ENCODE measurements at regions not wholly inside any gene's neighbourhood (a gene's known extent, or its start where the extent isn't known, plus 50 kb on each side); places are given as distances from the start of the nearest gene placed in this dataset.

DNA sequence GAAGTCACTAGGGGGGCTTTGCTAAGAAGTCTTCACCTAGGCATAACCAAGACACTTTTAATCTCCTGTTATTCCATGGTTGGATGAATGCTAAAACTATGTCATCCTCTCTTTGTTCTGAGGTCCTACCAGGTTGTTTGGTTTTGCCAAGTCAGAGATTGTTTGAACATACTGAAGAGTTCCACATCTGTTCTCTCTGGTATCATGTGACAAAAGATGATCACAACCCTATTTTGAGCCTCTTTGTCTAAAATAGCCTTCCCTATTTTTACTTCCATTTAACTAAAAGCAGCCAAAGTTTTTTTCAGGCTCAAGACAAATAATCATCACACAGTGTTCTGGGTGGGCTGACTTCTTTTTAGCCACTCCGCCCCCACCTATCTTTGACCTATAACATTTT, 218.4 kb upstream of the LMCD1 start:
- CTCF ChIA-PET: no interaction called here
- no peak for DNase-seq (ENCODE audit: low read depth, low spot score)
- intact Hi-C loops (cut with micrococcal nuclease; ENCODE audit: unreplicated experiment): no loop called here

DNA sequence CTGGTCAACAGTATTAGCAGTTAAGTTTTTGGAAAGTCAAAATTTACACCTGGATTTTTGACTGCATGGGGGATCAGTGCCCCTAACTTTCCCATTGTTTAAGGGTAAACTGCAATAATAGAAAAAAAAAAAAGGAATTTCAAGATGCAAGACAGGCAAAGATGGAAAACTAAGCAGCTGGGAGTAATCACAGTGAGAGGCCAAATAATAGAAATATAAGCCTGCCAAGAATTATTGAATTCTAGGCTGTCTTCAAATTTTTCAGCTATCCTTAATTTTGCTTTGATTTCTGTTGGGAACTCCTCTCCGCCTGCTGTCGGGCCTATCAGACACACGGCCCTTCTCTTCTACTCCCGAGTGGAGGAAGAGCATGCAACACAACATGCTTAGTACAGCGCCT, 215.5 kb upstream of the LMCD1 start:
- CTCF ChIA-PET: no interaction called here
- no TSS peak for BruUV-seq (replicated peaks)
- no peaks in the 10 kb centered on the region for H3K27me3 ChIP-seq (ENCODE audit: control insufficient read depth, insufficient read depth, low read length)
- no peaks in the 10 kb centered on the region for H3K9me3 ChIP-seq (ENCODE audit: control insufficient read depth, insufficient read depth, low read depth, low read length)
- no peak overlapping the region for H3K4me3 ChIP-seq (ENCODE audit: low read depth in 2 of 2, low read length in 2 of 2)
- ATAC-seq (no peak), DNase-seq (ENCODE audit: low read depth, low spot score) (no peak)
- intact Hi-C loops (cut with micrococcal nuclease; ENCODE audit: unreplicated experiment): no loop called here
- H3K27ac ChIP-seq (ENCODE audit: low read length): no peak overlapping the region
- in situ Hi-C loops (cut with HindIII; ENCODE audit: low pct_unique_long_range_greater_than_20kb, low sequenced_read_pairs): no loop called here
- TF ChIP-seq TCF7L2 (IDR thresholded peaks at IDR 0.05; ENCODE audit: low read depth, low read length) (no peak), POLR2AphosphoS5 (IDR thresholded peaks at IDR 0.05; ENCODE audit: low read depth, low read length) (no peak), SIN3A (IDR thresholded peaks at IDR 0.05; ENCODE audit: borderline replicate concordance, insufficient read depth, low read depth, low read length) (no peak)
- TF ChIP-seq, protein P1, sequence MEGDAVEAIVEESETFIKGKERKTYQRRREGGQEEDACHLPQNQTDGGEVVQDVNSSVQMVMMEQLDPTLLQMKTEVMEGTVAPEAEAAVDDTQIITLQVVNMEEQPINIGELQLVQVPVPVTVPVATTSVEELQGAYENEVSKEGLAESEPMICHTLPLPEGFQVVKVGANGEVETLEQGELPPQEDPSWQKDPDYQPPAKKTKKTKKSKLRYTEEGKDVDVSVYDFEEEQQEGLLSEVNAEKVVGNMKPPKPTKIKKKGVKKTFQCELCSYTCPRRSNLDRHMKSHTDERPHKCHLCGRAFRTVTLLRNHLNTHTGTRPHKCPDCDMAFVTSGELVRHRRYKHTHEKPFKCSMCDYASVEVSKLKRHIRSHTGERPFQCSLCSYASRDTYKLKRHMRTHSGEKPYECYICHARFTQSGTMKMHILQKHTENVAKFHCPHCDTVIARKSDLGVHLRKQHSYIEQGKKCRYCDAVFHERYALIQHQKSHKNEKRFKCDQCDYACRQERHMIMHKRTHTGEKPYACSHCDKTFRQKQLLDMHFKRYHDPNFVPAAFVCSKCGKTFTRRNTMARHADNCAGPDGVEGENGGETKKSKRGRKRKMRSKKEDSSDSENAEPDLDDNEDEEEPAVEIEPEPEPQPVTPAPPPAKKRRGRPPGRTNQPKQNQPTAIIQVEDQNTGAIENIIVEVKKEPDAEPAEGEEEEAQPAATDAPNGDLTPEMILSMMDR (IDR thresholded peaks at IDR 0.05): no peak
- TF ChIP-seq, protein P2, sequence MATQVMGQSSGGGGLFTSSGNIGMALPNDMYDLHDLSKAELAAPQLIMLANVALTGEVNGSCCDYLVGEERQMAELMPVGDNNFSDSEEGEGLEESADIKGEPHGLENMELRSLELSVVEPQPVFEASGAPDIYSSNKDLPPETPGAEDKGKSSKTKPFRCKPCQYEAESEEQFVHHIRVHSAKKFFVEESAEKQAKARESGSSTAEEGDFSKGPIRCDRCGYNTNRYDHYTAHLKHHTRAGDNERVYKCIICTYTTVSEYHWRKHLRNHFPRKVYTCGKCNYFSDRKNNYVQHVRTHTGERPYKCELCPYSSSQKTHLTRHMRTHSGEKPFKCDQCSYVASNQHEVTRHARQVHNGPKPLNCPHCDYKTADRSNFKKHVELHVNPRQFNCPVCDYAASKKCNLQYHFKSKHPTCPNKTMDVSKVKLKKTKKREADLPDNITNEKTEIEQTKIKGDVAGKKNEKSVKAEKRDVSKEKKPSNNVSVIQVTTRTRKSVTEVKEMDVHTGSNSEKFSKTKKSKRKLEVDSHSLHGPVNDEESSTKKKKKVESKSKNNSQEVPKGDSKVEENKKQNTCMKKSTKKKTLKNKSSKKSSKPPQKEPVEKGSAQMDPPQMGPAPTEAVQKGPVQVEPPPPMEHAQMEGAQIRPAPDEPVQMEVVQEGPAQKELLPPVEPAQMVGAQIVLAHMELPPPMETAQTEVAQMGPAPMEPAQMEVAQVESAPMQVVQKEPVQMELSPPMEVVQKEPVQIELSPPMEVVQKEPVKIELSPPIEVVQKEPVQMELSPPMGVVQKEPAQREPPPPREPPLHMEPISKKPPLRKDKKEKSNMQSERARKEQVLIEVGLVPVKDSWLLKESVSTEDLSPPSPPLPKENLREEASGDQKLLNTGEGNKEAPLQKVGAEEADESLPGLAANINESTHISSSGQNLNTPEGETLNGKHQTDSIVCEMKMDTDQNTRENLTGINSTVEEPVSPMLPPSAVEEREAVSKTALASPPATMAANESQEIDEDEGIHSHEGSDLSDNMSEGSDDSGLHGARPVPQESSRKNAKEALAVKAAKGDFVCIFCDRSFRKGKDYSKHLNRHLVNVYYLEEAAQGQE (IDR thresholded peaks at IDR 0.05; ENCODE audit: insufficient read depth in 1 of 2, low read depth in 2 of 2, low read length in 1 of 2): no peak
- POLR2A ChIA-PET: no interaction called here
- no peaks in the 10 kb centered on the region for H3K4me1 ChIP-seq (ENCODE audit: control insufficient read depth, insufficient read depth, low read length)
- H3K36me3 ChIP-seq (ENCODE audit: control insufficient read depth, insufficient read depth, low read length): no peaks in the 10 kb centered on the region

More for the DNA sequence above, 218.4 kb upstream of the LMCD1 start:
- H3K9me3 ChIP-seq (ENCODE audit: control insufficient read depth, insufficient read depth, low read depth, low read length): no peaks in the 10 kb centered on the region
- BruUV-seq (replicated peaks): no TSS peak
- no peak overlapping the region for H3K4me3 ChIP-seq (ENCODE audit: low read depth in 2 of 2, low read length in 2 of 2)
- ATAC-seq: no peak
- POLR2A ChIA-PET: no interaction called here
- H3K27me3 ChIP-seq (ENCODE audit: control insufficient read depth, insufficient read depth, low read length): no peaks in the 10 kb centered on the region
- H3K36me3 ChIP-seq (ENCODE audit: control insufficient read depth, insufficient read depth, low read length): no peaks in the 10 kb centered on the region
- in situ Hi-C loops (cut with HindIII; ENCODE audit: low pct_unique_long_range_greater_than_20kb, low sequenced_read_pairs): no loop called here
- H3K4me1 ChIP-seq (ENCODE audit: control insufficient read depth, insufficient read depth, low read length): no peaks in the 10 kb centered on the region
- TF ChIP-seq, protein P1 (IDR thresholded peaks at IDR 0.05): no peak
- no peak overlapping the region for H3K27ac ChIP-seq (ENCODE audit: low read length)

DNA sequence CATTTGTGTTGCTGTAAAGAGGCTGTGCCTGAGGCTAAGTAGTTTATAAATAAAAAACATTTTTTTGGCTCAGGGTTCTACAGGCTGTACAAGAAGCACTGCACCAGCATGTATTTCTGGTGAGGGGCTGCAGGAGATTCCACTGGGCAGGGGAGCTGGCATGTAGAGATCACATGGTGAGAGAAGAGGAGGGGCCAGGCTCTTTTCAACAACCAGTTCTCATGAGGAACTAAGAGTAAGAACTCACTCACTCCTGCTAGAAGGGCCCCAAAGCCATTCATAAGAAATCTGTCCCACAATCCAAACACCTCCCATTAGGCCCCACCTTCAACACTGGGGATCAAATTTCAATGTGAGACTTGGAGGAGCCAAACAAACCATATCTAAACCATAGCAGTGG, 214.9 kb upstream of the LMCD1 start:
- ChIA-PET POLR2A (no interaction called here), CTCF (no interaction called here)
- ATAC-seq: no peak
- Histone ChIP-seq H3K36me3 (ENCODE audit: control insufficient read depth, insufficient read depth, low read length) (no peaks in the 10 kb centered on the region), H3K4me1 (ENCODE audit: control insufficient read depth, insufficient read depth, low read length) (no peaks in the 10 kb centered on the region), H3K27me3 (ENCODE audit: control insufficient read depth, insufficient read depth, low read length) (no peaks in the 10 kb centered on the region), H3K27ac (ENCODE audit: low read length) (no peak overlapping the region), H3K9me3 (ENCODE audit: control insufficient read depth, insufficient read depth, low read depth, low read length) (no peaks in the 10 kb centered on the region), H3K4me3 (ENCODE audit: low read depth in 2 of 2, low read length in 2 of 2) (no peak overlapping the region)
- no TSS peak for BruUV-seq (replicated peaks)
- in situ Hi-C loops (cut with HindIII; ENCODE audit: low pct_unique_long_range_greater_than_20kb, low sequenced_read_pairs) (no loop called here), intact Hi-C loops (cut with micrococcal nuclease; ENCODE audit: unreplicated experiment) (no loop called here)
- no peak for DNase-seq (ENCODE audit: low read depth, low spot score)
- no peak for TF ChIP-seq TCF7L2 (IDR thresholded peaks at IDR 0.05; ENCODE audit: low read depth, low read length)
- TF ChIP-seq SIN3A (IDR thresholded peaks at IDR 0.05; ENCODE audit: borderline replicate concordance, insufficient read depth, low read depth, low read length): no peak
- TF ChIP-seq, protein P2 (IDR thresholded peaks at IDR 0.05; ENCODE audit: insufficient read depth in 1 of 2, low read depth in 2 of 2, low read length in 1 of 2): no peak
- TF ChIP-seq POLR2AphosphoS5 (IDR thresholded peaks at IDR 0.05; ENCODE audit: low read depth, low read length): no peak
